Endothelial cell (in vitro differentiated cells): ENCODE measurements at regions not wholly inside any gene's neighbourhood (a gene's known extent, or its start where the extent isn't known, plus 50 kb on each side); places are given as distances from the start of the nearest gene placed in this dataset.

Experiments
- DNase-seq: peaks from one replicate; pipeline ENCODE4 v3.0.0; 2021; ENCODE audit warnings: low spot score
- H3K27ac Mint-ChIP-seq: one replicate; pipeline ENCODE4 v1.8.0; 2021; ENCODE audit warnings: mixed read lengths, inconsistent platforms; ENCODE audit not compliant: unreplicated experiment
- H3K27me3 Mint-ChIP-seq: one replicate; pipeline ENCODE4 v1.8.0; 2021; ENCODE audit warnings: mild to moderate bottlenecking, moderate library complexity, mixed read lengths, inconsistent platforms; ENCODE audit not compliant: unreplicated experiment
- H3K36me3 Mint-ChIP-seq: one replicate; pipeline ENCODE4 v1.8.0; 2021; ENCODE audit warnings: mild to moderate bottlenecking, low read depth, mixed read lengths, inconsistent platforms; ENCODE audit not compliant: unreplicated experiment
- H3K4me1 Mint-ChIP-seq: one replicate; pipeline ENCODE4 v1.8.0; 2021; ENCODE audit warnings: mild to moderate bottlenecking, mixed read lengths, inconsistent platforms; ENCODE audit not compliant: unreplicated experiment
- H3K4me3 Mint-ChIP-seq: one replicate; pipeline ENCODE4 v1.8.0; 2021; ENCODE audit warnings: mild to moderate bottlenecking, mixed read lengths, inconsistent platforms; ENCODE audit not compliant: unreplicated experiment
- H3K9me3 Mint-ChIP-seq: one replicate; pipeline ENCODE4 v1.8.0; 2021; ENCODE audit warnings: mixed read lengths, inconsistent platforms; ENCODE audit not compliant: unreplicated experiment
- CTCF ChIP-seq: fragments of 200-600 bp; sonication (generic); IDR thresholded peaks from one replicate; pipeline ENCODE4 v1.5.0; 2021; ENCODE audit warnings: antibody characterized with exemption; ENCODE audit not compliant: unreplicated experiment

- Mint-ChIP-seq H3K9me3 (no peaks in the 10 kb centered on the region), H3K4me1 (no peaks in the 10 kb centered on the region)
Measured at GRCh38 chr5:2014058-2014610, 131.4 kb upstream of the IRX4 start.

GRCh38 chr5:2013301-2014057 lies 130.8 kb upstream of the IRX4 start:
- H3K27me3 Mint-ChIP-seq, result peaks cover 4% of the 10 kb centered on the region
- no peak for DNase-seq

More at GRCh38 chr5:2014058-2014610, 131.4 kb upstream of the IRX4 start:
- H3K4me3 Mint-ChIP-seq, result no peak overlapping the region
- peaks cover 4% of the 10 kb centered on the region for H3K27me3 Mint-ChIP-seq
- no peak for DNase-seq
- no peak for TF ChIP-seq CTCF
- no peak overlapping the region for H3K27ac Mint-ChIP-seq
- H3K36me3 Mint-ChIP-seq, result no peaks in the 10 kb centered on the region

GRCh38 chr5:2012885-2013284 lies 130.2 kb upstream of the IRX4 start:
- Mint-ChIP-seq H3K27me3 (peaks cover 4% of the 10 kb centered on the region), H3K4me3 (no peak overlapping the region), H3K4me1 (no peaks in the 10 kb centered on the region)

More at GRCh38 chr5:2013301-2014057, 130.8 kb upstream of the IRX4 start:
- H3K4me3 Mint-ChIP-seq, result no peak overlapping the region
- no peaks in the 10 kb centered on the region for H3K36me3 Mint-ChIP-seq
- no peaks in the 10 kb centered on the region for H3K4me1 Mint-ChIP-seq
- no peaks in the 10 kb centered on the region for H3K9me3 Mint-ChIP-seq
- no peak overlapping the region for H3K27ac Mint-ChIP-seq
- TF ChIP-seq CTCF, result no peak

GRCh38 chr5:2011481-2012411 lies 129.0 kb upstream of the IRX4 start:
- Mint-ChIP-seq H3K4me1 (no peaks in the 10 kb centered on the region), H3K4me3 (no peak overlapping the region), H3K27me3 (peaks cover 4% of the 10 kb centered on the region), H3K36me3 (no peaks in the 10 kb centered on the region), H3K27ac (no peak overlapping the region), H3K9me3 (no peaks in the 10 kb centered on the region)
- TF ChIP-seq CTCF, result no peak
- no peak for DNase-seq

More at GRCh38 chr5:2012885-2013284, 130.2 kb upstream of the IRX4 start:
- H3K36me3 Mint-ChIP-seq, result no peaks in the 10 kb centered on the region
- no peak for DNase-seq
- no peak for TF ChIP-seq CTCF
- no peaks in the 10 kb centered on the region for H3K9me3 Mint-ChIP-seq
- no peak overlapping the region for H3K27ac Mint-ChIP-seq
